SU-DHL-6 (cell line): ENCODE measurements at regions not wholly inside any gene's neighbourhood (a gene's known extent, or its start where the extent isn't known, plus 50 kb on each side); places are given as distances from the start of the nearest gene placed in this dataset.

ENCODE experiments used
- H2AFZ ChIP-seq: fragments of 200-600 bp; sonication (generic); 2 replicates; pipeline ENCODE4 v1.6.1; 2014; ENCODE audit warnings: low read depth, mild to moderate bottlenecking, moderate library complexity, mixed read lengths, antibody characterized with exemption, low read length; ENCODE audit not compliant: severe bottlenecking
- H3F3A ChIP-seq: fragments of 200-600 bp; shearing (Covaris generic); 2 replicates; pipeline ENCODE4 v1.6.0; 2016; ENCODE audit warnings: antibody characterized with exemption, mild to moderate bottlenecking; ENCODE audit not compliant: insufficient read depth
- H3K27ac ChIP-seq: fragments of 200-600 bp; sonication (generic); 2 replicates; pipeline ENCODE4 v1.5.1; 2016; ENCODE audit warnings: low read depth, mild to moderate bottlenecking, low read length, moderate library complexity, mixed read lengths
- H3K27me3 ChIP-seq: fragments of 200-600 bp; sonication (generic), shearing (Covaris generic); 2 replicates; pipeline ENCODE4 v1.6.0; 2014; ENCODE audit warnings: mild to moderate bottlenecking, low read length
- H3K36me3 ChIP-seq: fragments of 200-600 bp; sonication (generic); 2 replicates; pipeline ENCODE4 v1.6.1; 2014; ENCODE audit warnings: mild to moderate bottlenecking, low read length, mixed read lengths
- H3K4me2 ChIP-seq: fragments of 300-600, 200-600 bp; shearing (Covaris generic), sonication (generic); 2 replicates; pipeline ENCODE4 v1.6.0; 2014; ENCODE audit warnings: low read length, low read depth, mild to moderate bottlenecking; ENCODE audit not compliant: poor library complexity, severe bottlenecking
- H3K4me3 ChIP-seq: fragments of 200-600 bp; sonication (generic); 2 replicates; pipeline ENCODE4 v1.5.1; 2014; ENCODE audit warnings: antibody characterized with exemption, low read length, mild to moderate bottlenecking, mixed read lengths; ENCODE audit not compliant: insufficient read depth, poor library complexity, severe bottlenecking
- H3K79me2 ChIP-seq: fragments of 200-600 bp; sonication (generic); 2 replicates; pipeline ENCODE4 v1.6.1; 2014; ENCODE audit warnings: mild to moderate bottlenecking, low read length, moderate library complexity; ENCODE audit not compliant: insufficient read depth
- H3K9ac ChIP-seq: fragments of 200-600 bp; sonication (generic); 2 replicates; pipeline ENCODE4 v1.7.0; 2014; ENCODE audit warnings: mild to moderate bottlenecking, low read length
- H3K9me2 ChIP-seq: fragments of 200-600 bp; sonication (generic); replicated peaks from 2 replicates; pipeline ENCODE4 v1.6.1; 2014; ENCODE audit warnings: low read length; ENCODE audit not compliant: insufficient read depth
- H3K9me3 ChIP-seq: fragments of 200-600 bp; sonication (generic); 2 replicates; pipeline ENCODE4 v1.6.1; 2014; ENCODE audit warnings: low read length, mixed read lengths; ENCODE audit not compliant: insufficient read depth
- H4K20me1 ChIP-seq: fragments of 200-600 bp; sonication (generic); 2 replicates; pipeline ENCODE4 v1.6.1; 2014; ENCODE audit warnings: low read depth, mild to moderate bottlenecking, antibody characterized with exemption, low read length, moderate library complexity, mixed read lengths
- EZH2phosphoT487 ChIP-seq: fragments of 200-600 bp; sonication (generic), shearing (Covaris generic); conservative IDR thresholded peaks from 2 replicates; pipeline ENCODE4 v1.6.1; 2018; ENCODE audit warnings: mild to moderate bottlenecking, antibody characterized with exemption, low read length, moderate library complexity, mixed read lengths
- TF ChIP-seq, protein P1 (sequence below): fragments of 200-600 bp; sonication (generic); IDR thresholded peaks from one replicate; pipeline ENCODE4 v1.5.1; 2017; ENCODE audit warnings: antibody characterized with exemption, mild to moderate bottlenecking, low read length, moderate library complexity; ENCODE audit not compliant: insufficient read depth, poor library complexity, severe bottlenecking

DNA sequence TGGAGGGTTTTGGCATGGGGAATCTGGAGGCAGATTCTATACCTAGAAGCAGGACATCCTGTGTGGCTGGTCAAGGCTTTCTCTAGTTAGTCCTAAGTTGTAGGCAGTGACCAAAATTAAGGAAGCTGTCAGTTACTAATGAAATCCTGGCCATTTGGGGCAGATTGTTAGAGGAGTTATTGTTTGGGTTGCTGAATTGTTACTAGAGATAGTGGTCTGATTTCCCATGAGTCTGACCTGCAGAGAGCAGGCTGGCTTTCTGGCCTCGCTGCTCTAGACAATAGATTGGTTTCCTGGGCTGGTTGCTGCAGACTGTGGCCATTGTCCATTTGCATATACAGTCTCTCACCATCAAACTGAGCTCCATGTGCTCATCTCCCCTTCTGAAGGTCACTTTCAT, 205.0 kb upstream of the SASH1 start:
- TF ChIP-seq EZH2phosphoT487 = no peak
- TF ChIP-seq, protein P1, sequence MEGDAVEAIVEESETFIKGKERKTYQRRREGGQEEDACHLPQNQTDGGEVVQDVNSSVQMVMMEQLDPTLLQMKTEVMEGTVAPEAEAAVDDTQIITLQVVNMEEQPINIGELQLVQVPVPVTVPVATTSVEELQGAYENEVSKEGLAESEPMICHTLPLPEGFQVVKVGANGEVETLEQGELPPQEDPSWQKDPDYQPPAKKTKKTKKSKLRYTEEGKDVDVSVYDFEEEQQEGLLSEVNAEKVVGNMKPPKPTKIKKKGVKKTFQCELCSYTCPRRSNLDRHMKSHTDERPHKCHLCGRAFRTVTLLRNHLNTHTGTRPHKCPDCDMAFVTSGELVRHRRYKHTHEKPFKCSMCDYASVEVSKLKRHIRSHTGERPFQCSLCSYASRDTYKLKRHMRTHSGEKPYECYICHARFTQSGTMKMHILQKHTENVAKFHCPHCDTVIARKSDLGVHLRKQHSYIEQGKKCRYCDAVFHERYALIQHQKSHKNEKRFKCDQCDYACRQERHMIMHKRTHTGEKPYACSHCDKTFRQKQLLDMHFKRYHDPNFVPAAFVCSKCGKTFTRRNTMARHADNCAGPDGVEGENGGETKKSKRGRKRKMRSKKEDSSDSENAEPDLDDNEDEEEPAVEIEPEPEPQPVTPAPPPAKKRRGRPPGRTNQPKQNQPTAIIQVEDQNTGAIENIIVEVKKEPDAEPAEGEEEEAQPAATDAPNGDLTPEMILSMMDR = no peak
- no peaks in the 10 kb centered on the region for H3K36me3 ChIP-seq
- no peak overlapping the region for H2AFZ ChIP-seq
- H3K4me2 ChIP-seq = no peak overlapping the region
- H3K27ac ChIP-seq = no peak overlapping the region
- H3F3A ChIP-seq = no peaks in the 10 kb centered on the region
- no peak overlapping the region for H3K9ac ChIP-seq
- H3K79me2 ChIP-seq = no peaks in the 10 kb centered on the region
- H3K9me3 ChIP-seq = no peaks in the 10 kb centered on the region
- H3K27me3 ChIP-seq = no peaks in the 10 kb centered on the region
- H4K20me1 ChIP-seq = no peaks in the 10 kb centered on the region
- H3K9me2 ChIP-seq = no peaks in the 10 kb centered on the region
- H3K4me3 ChIP-seq = no peak overlapping the region

DNA sequence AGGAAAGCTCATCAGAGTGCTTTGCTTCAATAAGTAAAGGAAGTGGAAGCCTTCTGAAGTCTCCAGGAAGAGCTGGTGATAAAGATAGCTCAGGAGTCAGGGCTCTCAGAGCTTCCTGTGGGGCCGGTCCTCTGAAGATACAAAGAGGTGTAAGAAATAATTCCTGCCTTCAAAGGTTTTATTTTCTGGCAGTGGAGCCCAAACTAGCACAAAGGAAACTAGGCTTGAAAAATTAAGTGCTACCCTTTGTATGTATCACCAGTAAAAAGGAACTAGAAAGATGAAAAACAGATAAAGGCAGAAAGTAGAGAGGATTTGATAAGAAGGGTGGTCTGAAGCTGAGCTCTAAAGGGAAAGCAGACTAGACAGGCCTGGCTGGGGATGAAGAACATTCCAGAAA, 204.1 kb upstream of the SASH1 start:
- TF ChIP-seq, protein P1 = no peak
- no peak for TF ChIP-seq EZH2phosphoT487
- Histone ChIP-seq H3K36me3 (no peaks in the 10 kb centered on the region), H3K4me3 (no peak overlapping the region), H3K27me3 (no peaks in the 10 kb centered on the region), H3K9ac (no peak overlapping the region), H3K27ac (no peak overlapping the region), H3K4me2 (no peak overlapping the region), H4K20me1 (no peaks in the 10 kb centered on the region), H3K9me2 (no peaks in the 10 kb centered on the region), H3K9me3 (no peaks in the 10 kb centered on the region), H3K79me2 (no peaks in the 10 kb centered on the region), H3F3A (no peaks in the 10 kb centered on the region), H2AFZ (no peak overlapping the region)

DNA sequence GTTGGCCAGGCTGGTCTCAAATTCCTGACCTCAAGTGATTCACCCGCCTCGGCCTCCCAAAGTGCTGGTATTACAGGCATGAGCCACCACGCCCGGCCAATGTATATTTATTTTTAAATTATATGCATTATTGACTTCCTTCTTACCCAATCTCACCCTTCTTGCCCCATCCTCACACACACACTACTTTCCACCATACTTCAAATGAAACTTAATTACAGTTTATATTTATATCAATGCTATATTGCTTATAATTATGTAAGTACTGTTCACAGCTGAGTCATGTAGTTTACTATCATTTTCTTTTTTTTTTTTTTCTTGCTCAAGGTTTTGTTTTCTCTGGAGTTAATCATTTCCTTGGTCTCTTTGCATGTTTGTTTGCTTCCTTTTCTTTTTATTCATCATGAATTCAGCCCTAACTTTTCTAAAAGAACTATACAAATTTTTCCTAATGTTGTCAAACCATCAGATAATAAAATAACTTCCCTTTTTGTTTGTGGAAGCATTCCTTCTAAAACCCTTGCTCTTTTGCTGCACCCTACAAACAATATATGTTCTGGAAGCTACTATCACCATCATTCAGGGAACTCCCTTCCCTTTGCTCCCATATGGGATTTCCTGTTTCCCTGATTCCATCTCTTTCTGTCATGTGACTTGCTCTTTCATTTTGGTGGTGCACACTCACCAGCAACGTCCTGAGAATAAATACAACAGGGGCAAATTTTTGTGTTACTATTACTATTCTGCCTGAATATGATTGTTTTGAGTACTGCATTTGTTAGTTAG, 201.7 kb upstream of the SASH1 start:
- no peak overlapping the region for H3K9ac ChIP-seq
- H3F3A ChIP-seq = no peaks in the 10 kb centered on the region
- H3K4me2 ChIP-seq = no peak overlapping the region
- H4K20me1 ChIP-seq = no peaks in the 10 kb centered on the region
- H3K27ac ChIP-seq = no peak overlapping the region
- no peak overlapping the region for H3K4me3 ChIP-seq
- H3K79me2 ChIP-seq = no peaks in the 10 kb centered on the region
- H3K9me2 ChIP-seq = no peaks in the 10 kb centered on the region
- no peaks in the 10 kb centered on the region for H3K36me3 ChIP-seq
- no peaks in the 10 kb centered on the region for H3K9me3 ChIP-seq
- H2AFZ ChIP-seq = no peak overlapping the region
- no peaks in the 10 kb centered on the region for H3K27me3 ChIP-seq
- no peak for TF ChIP-seq EZH2phosphoT487
- TF ChIP-seq, protein P1 = no peak
